ENCODE measurements at regions not wholly inside any gene's neighbourhood (a gene's known extent, or its start where the extent isn't known, plus 50 kb on each side); places are given as distances from the start of the nearest gene placed in this dataset.
A peak's percentile ranks its signal among the peaks of the same experiment; 100 is the strongest.

- ATAC-seq (no peak), DNase-seq (no peak)
- Histone ChIP-seq H3K4me1 (ENCODE audit: low read depth) (peaks cover 4% of the 10 kb centered on the region), H3K4me3 (no peak overlapping the region), H3K9me3 (no peaks in the 10 kb centered on the region), H3K36me3 (ENCODE audit: low read depth) (no peaks in the 10 kb centered on the region)
- intact Hi-C loops (cut with DNase I, micrococcal nuclease) = no loop called here
- TF ChIP-seq CTCF (IDR thresholded peaks at IDR 0.05) = no peak
Observed at GRCh38 chr18:55085557-55086285, 126.5 kb upstream of the CCDC68 start.

- H3K4me1 ChIP-seq (ENCODE audit: low read depth) = peaks cover 4% of the 10 kb centered on the region
- no peaks in the 10 kb centered on the region for H3K9me3 ChIP-seq
- no peak for TF ChIP-seq CTCF (IDR thresholded peaks at IDR 0.05)
- intact Hi-C loops (cut with DNase I, micrococcal nuclease) = no loop called here
- no peak overlapping the region for H3K4me3 ChIP-seq
- DNase-seq (no peak), ATAC-seq (no peak)
- H3K36me3 ChIP-seq (ENCODE audit: low read depth) = no peaks in the 10 kb centered on the region
Observed at GRCh38 chr18:55084550-55084949, 125.3 kb upstream of the CCDC68 start.

GRCh38 chr18:55083461-55083860 lies 124.2 kb upstream of the CCDC68 start:
- H3K4me3 ChIP-seq = no peak overlapping the region
- TF ChIP-seq CTCF (IDR thresholded peaks at IDR 0.05) = no peak
- no peaks in the 10 kb centered on the region for H3K36me3 ChIP-seq (ENCODE audit: low read depth)
- H3K4me1 ChIP-seq (ENCODE audit: low read depth) = peaks cover 3% of the 10 kb centered on the region
- no peaks in the 10 kb centered on the region for H3K9me3 ChIP-seq
- intact Hi-C loops (cut with DNase I, micrococcal nuclease) = no loop called here
- DNase-seq (no peak), ATAC-seq (no peak)

- no peak for ATAC-seq
- intact Hi-C loops (cut with DNase I, micrococcal nuclease) = no loop called here
- no peak for DNase-seq
Observed at GRCh38 chr18:55079481-55080355, 120.5 kb upstream of the CCDC68 start.

GRCh38 chr18:55079067-55079466 lies 119.8 kb upstream of the CCDC68 start:
- Histone ChIP-seq H3K4me3 (no peak overlapping the region), H3K9me3 (no peaks in the 10 kb centered on the region), H3K36me3 (ENCODE audit: low read depth) (no peaks in the 10 kb centered on the region), H3K4me1 (ENCODE audit: low read depth) (no peaks in the 10 kb centered on the region)
- DNase-seq (no peak), ATAC-seq (peak; percentile 23)
- TF ChIP-seq CTCF (IDR thresholded peaks at IDR 0.05) = no peak
- intact Hi-C loops (cut with DNase I, micrococcal nuclease) = no loop called here

More at GRCh38 chr18:55079481-55080355, 120.5 kb upstream of the CCDC68 start:
- no peak for TF ChIP-seq CTCF (IDR thresholded peaks at IDR 0.05)
- Histone ChIP-seq H3K36me3 (ENCODE audit: low read depth) (no peaks in the 10 kb centered on the region), H3K4me1 (ENCODE audit: low read depth) (no peaks in the 10 kb centered on the region), H3K9me3 (no peaks in the 10 kb centered on the region), H3K4me3 (no peak overlapping the region)

Data from mucosa of descending colon (tissue), 3 donors.